Heart left ventricle (tissue), 13 donors: ENCODE measurements at regions not wholly inside any gene's neighbourhood (a gene's known extent, or its start where the extent isn't known, plus 50 kb on each side); places are given as distances from the start of the nearest gene placed in this dataset.
A peak's percentile ranks its signal among the peaks of the same experiment; 100 is the strongest.

ENCODE experiments used
- POLR2A ChIP-seq, 2 donors: fragments of 450-650 bp; IDR thresholded peaks; one replicate each; pipeline ENCODE4 v1.6.1; 2017; ENCODE audit warnings: antibody characterized with exemption in 2 of 2, mild to moderate bottlenecking in 2 of 2, moderate library complexity in 2 of 2
- TF ChIP-seq, protein P1 (sequence below), 12 donors: fragments of 200-600 bp; sonication (generic) in 4 of 12; IDR thresholded peaks; one replicate each; pipeline versions ENCODE4 v1.5.0 to v1.8.0; 2018 to 2022; ENCODE audit warnings: antibody characterized with exemption in 12 of 12, mild to moderate bottlenecking in 5 of 12
- donor health status: ischemic (EF 13 %, LVEDD 7.1; RV severe dilation, severe dysfunction).
- donor health status: DM: no; HTN: yes; CAD: no.
- donor health status: DM: no; HTN: no; CAD: no.
- donor health status: ischemic (EF 25% LVEDD 6.9; RV normal size, moderate dysfunction).
- donor health status: ischemic (EF 25% LVEDD 5.7; RV mildly dilated, moderate dysfunction).
- donor health status: ischemic (EF 35%, LVEDD 5.7; RV mildly dilated, moderate dysfunction).
- donor health status: nonischemic (EF 11% LVEDD 7.7; RV severe dilation, severe dysfunction).
- donor health status: DM: yes; HTN: yes; CAD: no.
- donor health status: PGD.
- donor health status: ischemic (EF 29% LVEDD 5.4; RV normal size, mild dysfunction).
- donor health status: nonischemic (EF 23%, LVEDD 6.1; RV moderate dilation, normal function).

DNA sequence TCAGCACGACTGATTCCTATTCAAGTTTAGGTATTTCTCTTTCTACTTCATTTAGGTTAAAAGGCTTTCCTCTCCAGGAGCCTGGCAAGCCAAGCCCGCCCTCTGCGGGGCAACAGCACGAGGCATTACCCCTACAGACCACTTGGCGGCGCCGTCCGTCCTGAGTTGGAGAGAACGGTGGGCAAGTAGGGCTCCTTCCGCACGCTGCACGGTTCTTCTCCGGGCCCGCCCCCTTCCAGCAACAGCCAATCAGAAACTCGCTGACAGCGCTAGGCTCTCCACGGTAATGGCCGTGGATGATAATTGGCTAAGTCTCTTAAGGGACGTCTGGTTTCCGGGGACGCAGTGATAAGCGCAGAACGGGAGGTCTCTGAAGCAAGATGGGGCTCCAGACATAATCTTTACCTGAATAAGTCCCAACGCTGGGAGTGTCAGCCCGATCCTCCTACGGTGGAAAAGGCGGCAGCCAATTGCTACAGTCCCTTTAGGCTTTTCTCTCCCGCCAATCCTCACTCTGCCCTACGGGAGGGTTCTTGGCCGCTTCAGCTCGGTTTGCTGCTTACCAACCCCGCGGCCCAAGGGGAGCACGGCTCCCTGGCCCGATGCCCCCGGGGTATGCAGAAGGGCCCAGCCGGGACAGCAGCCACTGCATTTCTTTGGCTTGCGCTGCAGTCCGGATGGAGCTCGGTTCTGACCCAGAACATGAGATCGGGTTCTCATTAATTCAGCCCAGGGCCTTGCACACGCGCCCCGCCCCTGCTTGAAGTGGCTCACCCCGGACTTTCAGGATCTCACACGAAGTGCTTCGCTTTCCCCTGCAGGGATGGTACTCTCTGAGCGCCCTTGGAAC, 206.9 kb upstream of the PKDCC start:
- TF ChIP-seq, protein P1, sequence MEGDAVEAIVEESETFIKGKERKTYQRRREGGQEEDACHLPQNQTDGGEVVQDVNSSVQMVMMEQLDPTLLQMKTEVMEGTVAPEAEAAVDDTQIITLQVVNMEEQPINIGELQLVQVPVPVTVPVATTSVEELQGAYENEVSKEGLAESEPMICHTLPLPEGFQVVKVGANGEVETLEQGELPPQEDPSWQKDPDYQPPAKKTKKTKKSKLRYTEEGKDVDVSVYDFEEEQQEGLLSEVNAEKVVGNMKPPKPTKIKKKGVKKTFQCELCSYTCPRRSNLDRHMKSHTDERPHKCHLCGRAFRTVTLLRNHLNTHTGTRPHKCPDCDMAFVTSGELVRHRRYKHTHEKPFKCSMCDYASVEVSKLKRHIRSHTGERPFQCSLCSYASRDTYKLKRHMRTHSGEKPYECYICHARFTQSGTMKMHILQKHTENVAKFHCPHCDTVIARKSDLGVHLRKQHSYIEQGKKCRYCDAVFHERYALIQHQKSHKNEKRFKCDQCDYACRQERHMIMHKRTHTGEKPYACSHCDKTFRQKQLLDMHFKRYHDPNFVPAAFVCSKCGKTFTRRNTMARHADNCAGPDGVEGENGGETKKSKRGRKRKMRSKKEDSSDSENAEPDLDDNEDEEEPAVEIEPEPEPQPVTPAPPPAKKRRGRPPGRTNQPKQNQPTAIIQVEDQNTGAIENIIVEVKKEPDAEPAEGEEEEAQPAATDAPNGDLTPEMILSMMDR (IDR thresholded peaks at IDR 0.05): peak; percentile 80 to 99 (median 95)
- TF ChIP-seq POLR2A (IDR thresholded peaks at IDR 0.05): peak in 1 of 2 donors; percentile 53
